ENCODE measurements at regions not wholly inside any gene's neighbourhood (a gene's known extent, or its start where the extent isn't known, plus 50 kb on each side); places are given as distances from the start of the nearest gene placed in this dataset.

DNA sequence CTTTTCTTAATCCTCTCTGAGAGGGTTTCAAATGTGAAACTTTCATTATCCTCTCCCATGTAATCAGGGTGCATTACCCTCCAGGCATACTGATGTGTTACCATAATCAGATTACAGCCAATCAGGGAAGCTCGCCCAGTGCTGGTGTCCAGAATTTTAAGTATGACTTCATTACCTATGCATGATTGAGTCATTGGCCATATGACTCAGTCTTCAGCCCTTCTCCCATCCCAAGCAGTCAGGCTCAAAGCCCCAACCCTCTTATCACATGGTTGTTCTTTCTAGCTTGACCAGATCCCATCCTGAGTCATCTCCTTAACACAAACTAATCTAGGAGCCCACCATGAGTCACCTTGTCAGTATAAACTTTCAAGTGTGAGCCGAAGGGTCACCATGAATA is 1668.1 kb upstream of the AGA start:
- peaks cover 4% of the 10 kb centered on the region for H3K4me1 ChIP-seq (ENCODE audit: insufficient read depth, low read length)
- no peaks in the 10 kb centered on the region for H3K36me3 ChIP-seq (ENCODE audit: insufficient read depth, low read length)
- H2AFZ ChIP-seq (ENCODE audit: low read depth, low read length): no peak overlapping the region
- no peaks in the 10 kb centered on the region for H3K9me3 ChIP-seq (ENCODE audit: low read length)
- no peak overlapping the region for H3K4me3 ChIP-seq (ENCODE audit: low read length)
- no peaks in the 10 kb centered on the region for H3K27me3 ChIP-seq (ENCODE audit: insufficient read depth, low read length)

- Histone ChIP-seq H3K27me3 (ENCODE audit: insufficient read depth, low read length) (no peaks in the 10 kb centered on the region), H2AFZ (ENCODE audit: low read depth, low read length) (no peak overlapping the region), H3K4me1 (ENCODE audit: insufficient read depth, low read length) (peaks cover 4% of the 10 kb centered on the region), H3K9me3 (ENCODE audit: low read length) (no peaks in the 10 kb centered on the region), H3K4me3 (ENCODE audit: low read length) (no peak overlapping the region), H3K36me3 (ENCODE audit: insufficient read depth, low read length) (no peaks in the 10 kb centered on the region)
Measured at GRCh38 chr4:179110816-179111215, 1668.6 kb upstream of the AGA start.

DNA sequence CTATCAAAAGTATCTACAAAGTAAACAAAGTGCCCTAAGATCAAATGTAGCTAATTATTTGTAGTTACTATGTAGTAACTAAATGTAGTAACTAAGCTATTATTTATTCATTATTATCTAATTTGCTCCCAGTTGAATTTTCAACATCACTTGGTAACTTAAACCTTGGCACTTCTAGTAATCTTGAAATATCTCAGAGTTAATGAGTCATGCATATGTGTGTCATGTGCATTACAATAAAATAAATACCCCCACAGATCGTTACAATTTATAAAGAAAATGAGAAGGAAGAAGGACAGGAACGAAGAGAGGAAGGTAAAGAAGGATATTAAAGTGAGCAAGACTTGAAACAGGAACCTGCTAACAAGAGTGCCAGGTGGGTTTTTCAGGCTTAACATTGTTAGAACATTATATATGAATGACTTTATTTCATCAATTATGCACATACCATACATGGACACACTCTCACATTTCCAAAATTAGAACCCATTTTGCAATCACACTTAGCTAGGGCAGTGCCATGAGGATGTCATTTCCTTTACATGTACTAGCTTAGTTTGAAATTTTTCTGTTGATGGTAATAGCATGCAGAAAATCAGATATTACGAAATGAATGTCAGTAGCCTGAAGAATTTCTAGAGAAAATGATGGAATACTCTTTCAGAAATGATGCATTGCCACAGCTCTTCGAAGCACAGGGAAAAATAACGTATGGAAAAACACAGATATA is 1670.4 kb upstream of the AGA start:
- no peaks in the 10 kb centered on the region for H3K27me3 ChIP-seq (ENCODE audit: insufficient read depth, low read length)
- peaks cover 4% of the 10 kb centered on the region for H3K4me1 ChIP-seq (ENCODE audit: insufficient read depth, low read length)
- H2AFZ ChIP-seq (ENCODE audit: low read depth, low read length): no peak overlapping the region
- H3K9me3 ChIP-seq (ENCODE audit: low read length): no peaks in the 10 kb centered on the region
- no peak overlapping the region for H3K4me3 ChIP-seq (ENCODE audit: low read length)
- H3K36me3 ChIP-seq (ENCODE audit: insufficient read depth, low read length): no peaks in the 10 kb centered on the region

DNA sequence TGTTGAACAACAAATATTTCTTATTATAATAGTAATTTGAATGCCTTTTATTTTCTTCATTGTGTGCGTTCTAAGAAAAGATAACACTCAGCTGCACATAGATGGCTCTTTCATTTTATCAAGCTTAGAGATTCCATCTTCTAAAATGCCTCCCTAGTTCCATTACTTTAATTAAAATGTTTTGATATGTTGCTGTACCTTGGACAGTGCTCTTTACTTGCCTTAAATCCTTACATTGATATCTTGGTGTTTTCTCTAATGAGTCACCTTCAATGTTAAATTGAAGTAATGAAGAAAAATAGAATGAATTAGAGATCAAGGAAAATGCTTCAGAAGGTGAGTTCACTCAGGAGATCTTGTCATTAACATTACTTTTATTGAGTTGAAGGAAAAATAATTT is 1672.4 kb upstream of the AGA start:
- Histone ChIP-seq H3K4me3 (ENCODE audit: low read length) (no peak overlapping the region), H3K27me3 (ENCODE audit: insufficient read depth, low read length) (no peaks in the 10 kb centered on the region), H3K4me1 (ENCODE audit: insufficient read depth, low read length) (peaks cover 4% of the 10 kb centered on the region), H2AFZ (ENCODE audit: low read depth, low read length) (no peak overlapping the region), H3K9me3 (ENCODE audit: low read length) (no peaks in the 10 kb centered on the region), H3K36me3 (ENCODE audit: insufficient read depth, low read length) (no peaks in the 10 kb centered on the region)

DNA sequence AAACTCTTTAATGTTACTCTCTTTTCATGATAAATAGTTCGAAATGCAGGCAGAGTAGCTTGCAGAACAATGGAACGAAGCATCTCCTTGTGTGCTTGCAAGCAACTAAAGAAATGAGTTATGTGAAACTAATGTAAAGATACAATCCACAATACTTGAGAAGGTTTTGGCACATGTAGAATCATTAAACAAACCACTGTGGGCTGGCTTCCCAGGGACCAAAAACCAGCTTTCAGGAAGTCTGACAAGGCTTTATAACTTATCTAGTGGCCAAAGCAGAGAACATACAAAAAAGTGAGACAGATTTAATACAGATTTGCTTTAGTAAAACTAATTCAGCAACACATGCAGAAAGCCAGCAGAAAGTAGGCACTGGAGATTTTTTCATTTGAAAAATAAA is 1673.8 kb upstream of the AGA start:
- no peaks in the 10 kb centered on the region for H3K9me3 ChIP-seq (ENCODE audit: low read length)
- H3K4me1 ChIP-seq (ENCODE audit: insufficient read depth, low read length): no peaks in the 10 kb centered on the region
- H3K4me3 ChIP-seq (ENCODE audit: low read length): no peak overlapping the region
- no peaks in the 10 kb centered on the region for H3K27me3 ChIP-seq (ENCODE audit: insufficient read depth, low read length)
- no peaks in the 10 kb centered on the region for H3K36me3 ChIP-seq (ENCODE audit: insufficient read depth, low read length)
- no peak overlapping the region for H2AFZ ChIP-seq (ENCODE audit: low read depth, low read length)

DNA sequence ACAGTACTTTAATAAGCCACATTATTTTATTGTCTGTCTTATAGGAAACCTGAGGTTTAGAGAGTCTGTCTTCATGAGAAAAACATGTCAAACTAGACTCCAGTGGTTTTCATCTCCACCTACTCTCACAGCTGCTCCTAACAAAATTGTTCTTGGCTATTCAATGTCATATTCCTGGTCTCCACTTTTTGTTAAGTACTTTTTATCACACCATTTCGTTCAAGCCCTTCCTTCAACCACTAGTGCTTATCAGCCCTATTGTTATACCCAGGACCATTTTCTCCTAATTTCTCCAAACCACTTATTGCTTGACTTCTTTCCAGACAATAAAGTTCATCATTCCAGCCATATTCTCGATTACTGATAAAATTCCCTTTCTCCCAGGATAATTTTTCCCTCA is 1674.3 kb upstream of the AGA start:
- no peak overlapping the region for H2AFZ ChIP-seq (ENCODE audit: low read depth, low read length)
- H3K27me3 ChIP-seq (ENCODE audit: insufficient read depth, low read length): no peaks in the 10 kb centered on the region
- no peaks in the 10 kb centered on the region for H3K36me3 ChIP-seq (ENCODE audit: insufficient read depth, low read length)
- H3K4me3 ChIP-seq (ENCODE audit: low read length): no peak overlapping the region
- no peaks in the 10 kb centered on the region for H3K9me3 ChIP-seq (ENCODE audit: low read length)
- H3K4me1 ChIP-seq (ENCODE audit: insufficient read depth, low read length): no peaks in the 10 kb centered on the region

DNA sequence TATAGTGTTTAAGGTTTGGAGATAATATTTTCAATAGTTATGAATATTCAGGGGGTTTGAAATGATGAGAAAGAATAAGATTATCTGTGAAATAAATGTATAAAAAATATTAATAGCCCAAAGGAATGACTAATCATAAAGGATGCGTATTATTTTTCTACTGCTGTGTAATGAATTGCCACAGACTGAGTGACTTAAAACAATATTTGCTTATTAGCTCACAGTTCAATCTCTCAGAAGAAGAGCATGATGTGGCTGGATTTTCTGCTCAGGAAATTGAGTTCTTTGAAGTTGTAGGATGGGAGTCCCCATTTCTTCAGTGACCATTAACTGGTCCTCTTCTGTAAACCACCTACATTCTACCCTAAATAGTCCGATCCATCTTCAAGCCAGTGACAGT is 1680.8 kb upstream of the AGA start:
- Histone ChIP-seq H3K36me3 (ENCODE audit: insufficient read depth, low read length) (no peaks in the 10 kb centered on the region), H2AFZ (ENCODE audit: low read depth, low read length) (no peak overlapping the region), H3K27me3 (ENCODE audit: insufficient read depth, low read length) (no peaks in the 10 kb centered on the region), H3K4me3 (ENCODE audit: low read length) (no peak overlapping the region), H3K4me1 (ENCODE audit: insufficient read depth, low read length) (no peaks in the 10 kb centered on the region), H3K9me3 (ENCODE audit: low read length) (no peaks in the 10 kb centered on the region)

DNA sequence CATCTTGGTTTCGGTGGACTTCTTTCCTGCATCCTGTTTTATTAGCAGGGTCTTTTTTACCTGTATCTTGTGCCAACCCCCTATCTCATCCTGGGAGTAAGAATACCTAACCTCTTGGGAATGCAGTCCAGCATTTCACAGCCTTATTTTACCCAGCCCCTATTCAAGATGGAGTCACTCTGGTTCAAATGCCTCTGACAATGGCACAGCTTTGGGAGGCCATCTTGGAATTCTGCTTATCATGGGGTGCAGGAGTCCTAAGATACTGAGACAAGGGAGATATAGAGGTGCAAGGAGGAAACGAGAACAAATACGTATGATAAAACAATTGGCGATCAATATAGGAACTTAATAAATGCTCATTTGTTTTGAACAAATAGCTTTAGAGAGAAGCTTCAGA is 1682.2 kb upstream of the AGA start:
- Histone ChIP-seq H3K36me3 (ENCODE audit: insufficient read depth, low read length) (no peaks in the 10 kb centered on the region), H3K9me3 (ENCODE audit: low read length) (no peaks in the 10 kb centered on the region), H3K4me1 (ENCODE audit: insufficient read depth, low read length) (no peaks in the 10 kb centered on the region), H3K4me3 (ENCODE audit: low read length) (no peak overlapping the region), H2AFZ (ENCODE audit: low read depth, low read length) (no peak overlapping the region), H3K27me3 (ENCODE audit: insufficient read depth, low read length) (no peaks in the 10 kb centered on the region)

DNA sequence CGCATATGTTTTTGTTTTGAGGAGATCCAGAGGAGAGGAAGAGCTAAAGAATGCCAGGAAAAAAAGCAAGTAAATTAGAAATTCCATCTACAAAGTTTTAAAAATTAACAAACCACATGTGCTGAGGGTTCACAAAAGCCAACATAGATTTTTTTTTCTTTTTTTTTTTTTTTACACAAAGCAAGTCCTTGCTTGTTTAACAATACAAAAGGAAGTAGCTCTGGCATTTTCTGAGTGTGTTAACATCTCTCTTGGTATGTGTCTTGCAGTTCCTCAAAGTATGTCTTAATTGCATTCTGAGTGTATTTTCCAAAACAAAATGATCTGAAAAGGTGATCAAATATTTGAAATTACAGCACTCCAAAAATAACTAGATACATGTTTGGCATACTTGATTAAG is 1682.7 kb upstream of the AGA start:
- no peaks in the 10 kb centered on the region for H3K4me1 ChIP-seq (ENCODE audit: insufficient read depth, low read length)
- H3K27me3 ChIP-seq (ENCODE audit: insufficient read depth, low read length): no peaks in the 10 kb centered on the region
- no peak overlapping the region for H3K4me3 ChIP-seq (ENCODE audit: low read length)
- no peak overlapping the region for H2AFZ ChIP-seq (ENCODE audit: low read depth, low read length)
- H3K9me3 ChIP-seq (ENCODE audit: low read length): no peaks in the 10 kb centered on the region
- no peaks in the 10 kb centered on the region for H3K36me3 ChIP-seq (ENCODE audit: insufficient read depth, low read length)

DNA sequence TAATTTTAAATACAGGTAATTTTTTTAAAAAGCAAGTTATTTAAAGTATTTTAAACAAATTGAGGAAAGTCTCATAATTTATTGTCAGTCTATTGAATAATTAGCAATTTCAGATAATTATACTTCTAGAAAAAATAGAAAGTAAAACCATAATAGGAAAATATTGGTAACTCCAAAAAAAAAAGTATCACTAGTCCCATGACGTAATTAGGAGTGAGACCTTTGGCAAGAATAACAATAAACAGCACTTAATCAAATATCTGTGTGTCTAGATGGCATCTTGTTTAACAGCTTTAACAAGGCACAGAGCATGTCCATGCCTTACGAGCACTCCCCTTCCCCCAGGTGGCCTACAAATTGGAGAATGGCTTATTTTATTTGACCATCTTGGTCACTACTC is 1683.6 kb upstream of the AGA start:
- Histone ChIP-seq H3K36me3 (ENCODE audit: insufficient read depth, low read length) (no peaks in the 10 kb centered on the region), H3K4me3 (ENCODE audit: low read length) (no peak overlapping the region)

DNA sequence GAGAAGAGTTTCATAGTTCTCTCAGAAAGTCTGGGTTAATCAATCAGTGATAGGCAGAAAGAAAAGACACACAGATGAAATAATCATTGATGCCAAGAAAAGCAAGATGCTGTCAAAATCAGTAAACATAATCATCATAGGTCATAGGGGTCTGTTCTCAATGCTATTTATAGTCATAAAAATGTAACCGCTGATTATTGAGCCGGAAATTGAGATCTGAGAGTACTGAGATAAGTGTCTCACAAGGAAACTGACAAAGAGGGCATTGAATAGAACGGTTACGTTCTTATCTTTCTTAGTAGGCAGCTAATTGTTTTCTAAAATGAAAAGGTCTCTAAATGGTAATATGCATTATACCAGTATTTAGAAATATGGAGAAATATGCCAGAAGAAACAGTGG is 1686.1 kb upstream of the AGA start:
- no peaks in the 10 kb centered on the region for H3K9me3 ChIP-seq (ENCODE audit: low read length)
- no peak overlapping the region for H3K4me3 ChIP-seq (ENCODE audit: low read length)
- no peaks in the 10 kb centered on the region for H3K36me3 ChIP-seq (ENCODE audit: insufficient read depth, low read length)
- H2AFZ ChIP-seq (ENCODE audit: low read depth, low read length): no peak overlapping the region
- no peaks in the 10 kb centered on the region for H3K27me3 ChIP-seq (ENCODE audit: insufficient read depth, low read length)
- H3K4me1 ChIP-seq (ENCODE audit: insufficient read depth, low read length): no peaks in the 10 kb centered on the region

More for the DNA sequence above, 1683.6 kb upstream of the AGA start:
- H3K4me1 ChIP-seq (ENCODE audit: insufficient read depth, low read length): no peaks in the 10 kb centered on the region
- no peak overlapping the region for H2AFZ ChIP-seq (ENCODE audit: low read depth, low read length)
- no peaks in the 10 kb centered on the region for H3K27me3 ChIP-seq (ENCODE audit: insufficient read depth, low read length)
- no peaks in the 10 kb centered on the region for H3K9me3 ChIP-seq (ENCODE audit: low read length)

GRCh38 chr4:179130122-179130714 is 1688.0 kb upstream of the AGA start:
- no peak overlapping the region for H3K4me3 ChIP-seq (ENCODE audit: low read length)
- no peaks in the 10 kb centered on the region for H3K36me3 ChIP-seq (ENCODE audit: insufficient read depth, low read length)
- no peaks in the 10 kb centered on the region for H3K27me3 ChIP-seq (ENCODE audit: insufficient read depth, low read length)
- H3K4me1 ChIP-seq (ENCODE audit: insufficient read depth, low read length): no peaks in the 10 kb centered on the region
- no peaks in the 10 kb centered on the region for H3K9me3 ChIP-seq (ENCODE audit: low read length)
- no peak overlapping the region for H2AFZ ChIP-seq (ENCODE audit: low read depth, low read length)

DNA sequence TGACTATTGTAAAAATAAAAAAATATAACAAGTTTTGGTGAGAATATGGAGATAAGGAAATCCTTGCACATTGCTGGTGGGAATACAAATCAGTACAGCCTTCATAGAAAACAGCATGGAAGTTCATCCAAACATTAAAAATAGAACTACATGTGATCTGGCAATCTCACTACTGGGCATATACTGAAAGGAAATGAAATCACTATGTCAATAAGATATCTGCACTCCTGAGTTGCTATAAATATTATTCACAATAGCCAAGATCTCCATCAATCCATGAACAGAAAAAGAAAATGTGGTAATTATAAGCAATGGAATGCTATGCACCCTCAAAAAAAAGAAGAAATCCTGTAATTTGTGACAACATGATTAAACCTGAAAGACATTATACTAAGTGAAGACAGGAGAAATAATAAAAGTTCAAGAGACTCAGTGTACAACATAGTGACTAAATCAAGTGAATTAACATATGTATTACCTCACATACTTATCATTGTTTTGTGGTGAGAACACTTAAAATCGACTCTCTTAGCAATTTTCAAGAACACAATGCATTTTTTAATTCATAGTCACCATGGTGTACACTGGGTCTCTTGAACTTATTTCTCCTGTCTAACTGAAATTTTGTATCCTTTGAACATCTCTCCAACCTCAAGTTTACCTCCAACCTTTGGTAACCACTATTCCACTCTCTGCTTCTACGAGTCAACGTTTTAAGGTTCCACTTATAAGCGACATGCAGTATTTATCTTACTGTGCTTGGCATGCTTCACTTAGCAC is 1703.7 kb upstream of the AGA start:
- Histone ChIP-seq H3K4me3 (ENCODE audit: low read length) (no peak overlapping the region), H3K27me3 (ENCODE audit: insufficient read depth, low read length) (no peaks in the 10 kb centered on the region), H2AFZ (ENCODE audit: low read depth, low read length) (no peak overlapping the region), H3K4me1 (ENCODE audit: insufficient read depth, low read length) (peaks cover 3% of the 10 kb centered on the region), H3K9me3 (ENCODE audit: low read length) (no peaks in the 10 kb centered on the region), H3K36me3 (ENCODE audit: insufficient read depth, low read length) (no peaks in the 10 kb centered on the region)

Measured in neuron (in vitro differentiated cells).